ENCODE measurements at regions not wholly inside any gene's neighbourhood (a gene's known extent, or its start where the extent isn't known, plus 50 kb on each side); places are given as distances from the start of the nearest gene placed in this dataset.

DNA sequence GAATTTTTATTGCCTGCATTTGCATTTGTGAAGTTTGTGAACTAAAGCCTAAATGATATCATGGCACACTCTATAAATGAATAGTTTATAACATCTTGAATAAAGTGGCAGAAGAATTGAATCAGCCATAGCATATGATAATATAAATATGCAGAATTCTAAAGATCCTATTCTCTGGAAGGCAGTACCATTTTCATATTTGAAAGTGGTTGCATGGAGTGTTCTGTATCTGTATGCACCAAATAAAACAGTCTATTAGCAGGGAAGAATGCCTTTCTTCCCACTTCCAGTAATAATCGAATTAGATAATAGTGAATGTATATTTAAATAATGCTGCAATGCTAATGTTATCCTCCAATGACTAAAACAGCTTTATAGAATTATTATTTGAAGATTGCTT, 57.9 kb upstream of the TRIM67 start:
- H3K27me3 ChIP-seq (ENCODE audit: insufficient read depth, low read length), result peaks cover 6% of the 10 kb centered on the region
- no peak overlapping the region for H3K4me2 ChIP-seq (ENCODE audit: low read length)
- no peak overlapping the region for H2AFZ ChIP-seq (ENCODE audit: low read depth, low read length)
- no peak overlapping the region for H3K9ac ChIP-seq (ENCODE audit: low read length)
- no peaks in the 10 kb centered on the region for H3K36me3 Mint-ChIP-seq (ENCODE audit: low read depth, unreplicated experiment)
- H3K4me3 ChIP-seq (ENCODE audit: insufficient read depth, low read depth, low read length), result no peak overlapping the region
- DNase-seq (ENCODE audit: low read depth), result no peak
- H3K27ac ChIP-seq (ENCODE audit: low read depth, low read length), result no peak overlapping the region
- no peaks in the 10 kb centered on the region for H3K9me3 ChIP-seq (ENCODE audit: insufficient read depth, low read depth, low read length)
- H3K4me3 Mint-ChIP-seq (ENCODE audit: unreplicated experiment), result no peak overlapping the region
- peaks cover 10% of the 10 kb centered on the region for H3K4me1 Mint-ChIP-seq (ENCODE audit: low read depth, unreplicated experiment)
- H4K20me1 ChIP-seq (ENCODE audit: insufficient read depth, low read length), result no peaks in the 10 kb centered on the region
- H3K4me1 ChIP-seq (ENCODE audit: insufficient read depth, low read length), result peaks cover 22% of the 10 kb centered on the region
- no peaks in the 10 kb centered on the region for H3K79me2 ChIP-seq (ENCODE audit: insufficient read depth, low read length)
- peaks cover 4% of the 10 kb centered on the region for H3K9me3 Mint-ChIP-seq (ENCODE audit: unreplicated experiment)
- H3K27me3 Mint-ChIP-seq (ENCODE audit: low read depth, unreplicated experiment), result peaks cover 13% of the 10 kb centered on the region
- H3K36me3 ChIP-seq (ENCODE audit: insufficient read depth, low read length), result no peaks in the 10 kb centered on the region
- FAIRE-seq, result no peak
- H3K27ac Mint-ChIP-seq (ENCODE audit: unreplicated experiment), result no peak overlapping the region
- TF ChIP-seq, protein P1, sequence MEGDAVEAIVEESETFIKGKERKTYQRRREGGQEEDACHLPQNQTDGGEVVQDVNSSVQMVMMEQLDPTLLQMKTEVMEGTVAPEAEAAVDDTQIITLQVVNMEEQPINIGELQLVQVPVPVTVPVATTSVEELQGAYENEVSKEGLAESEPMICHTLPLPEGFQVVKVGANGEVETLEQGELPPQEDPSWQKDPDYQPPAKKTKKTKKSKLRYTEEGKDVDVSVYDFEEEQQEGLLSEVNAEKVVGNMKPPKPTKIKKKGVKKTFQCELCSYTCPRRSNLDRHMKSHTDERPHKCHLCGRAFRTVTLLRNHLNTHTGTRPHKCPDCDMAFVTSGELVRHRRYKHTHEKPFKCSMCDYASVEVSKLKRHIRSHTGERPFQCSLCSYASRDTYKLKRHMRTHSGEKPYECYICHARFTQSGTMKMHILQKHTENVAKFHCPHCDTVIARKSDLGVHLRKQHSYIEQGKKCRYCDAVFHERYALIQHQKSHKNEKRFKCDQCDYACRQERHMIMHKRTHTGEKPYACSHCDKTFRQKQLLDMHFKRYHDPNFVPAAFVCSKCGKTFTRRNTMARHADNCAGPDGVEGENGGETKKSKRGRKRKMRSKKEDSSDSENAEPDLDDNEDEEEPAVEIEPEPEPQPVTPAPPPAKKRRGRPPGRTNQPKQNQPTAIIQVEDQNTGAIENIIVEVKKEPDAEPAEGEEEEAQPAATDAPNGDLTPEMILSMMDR (IDR thresholded peaks at IDR 0.05; ENCODE audit: insufficient read depth, low read depth, low read length), result no peak
- TF ChIP-seq EZH2 (IDR thresholded peaks at IDR 0.05; ENCODE audit: insufficient read depth, low read length), result no peak

- H3K9me3 Mint-ChIP-seq (ENCODE audit: unreplicated experiment), result no peaks in the 10 kb centered on the region
- Histone ChIP-seq H4K20me1 (ENCODE audit: insufficient read depth, low read length) (no peaks in the 10 kb centered on the region), H3K4me1 (ENCODE audit: insufficient read depth, low read length) (no peaks in the 10 kb centered on the region), H3K27me3 (ENCODE audit: insufficient read depth, low read length) (peaks cover 6% of the 10 kb centered on the region), H3K27ac (ENCODE audit: low read depth, low read length) (no peak overlapping the region), H2AFZ (ENCODE audit: low read depth, low read length) (no peak overlapping the region), H3K4me2 (ENCODE audit: low read length) (no peak overlapping the region), H3K4me3 (ENCODE audit: insufficient read depth, low read depth, low read length) (no peak overlapping the region), H3K79me2 (ENCODE audit: insufficient read depth, low read length) (no peaks in the 10 kb centered on the region), H3K36me3 (ENCODE audit: insufficient read depth, low read length) (no peaks in the 10 kb centered on the region), H3K9me3 (ENCODE audit: insufficient read depth, low read depth, low read length) (no peaks in the 10 kb centered on the region), H3K9ac (ENCODE audit: low read length) (no peak overlapping the region)
- H3K36me3 Mint-ChIP-seq (ENCODE audit: low read depth, unreplicated experiment), result no peaks in the 10 kb centered on the region
- H3K27me3 Mint-ChIP-seq (ENCODE audit: low read depth, unreplicated experiment), result peaks cover 20% of the 10 kb centered on the region
- no peaks in the 10 kb centered on the region for H3K4me1 Mint-ChIP-seq (ENCODE audit: low read depth, unreplicated experiment)
- no peak overlapping the region for H3K4me3 Mint-ChIP-seq (ENCODE audit: unreplicated experiment)
- FAIRE-seq (no peak), DNase-seq (ENCODE audit: low read depth) (no peak)
- no peak overlapping the region for H3K27ac Mint-ChIP-seq (ENCODE audit: unreplicated experiment)
- TF ChIP-seq EZH2 (IDR thresholded peaks at IDR 0.05; ENCODE audit: insufficient read depth, low read length), result no peak
Measured at GRCh38 chr1:231099996-231100767, 60.1 kb upstream of the FAM89A start.

- Histone ChIP-seq H3K9me3 (ENCODE audit: insufficient read depth, low read depth, low read length) (no peaks in the 10 kb centered on the region), H2AFZ (ENCODE audit: low read depth, low read length) (no peak overlapping the region), H3K9ac (ENCODE audit: low read length) (no peak overlapping the region), H3K27ac (ENCODE audit: low read depth, low read length) (no peak overlapping the region), H3K79me2 (ENCODE audit: insufficient read depth, low read length) (no peaks in the 10 kb centered on the region), H3K4me2 (ENCODE audit: low read length) (no peak overlapping the region), H3K4me1 (ENCODE audit: insufficient read depth, low read length) (no peaks in the 10 kb centered on the region), H4K20me1 (ENCODE audit: insufficient read depth, low read length) (no peaks in the 10 kb centered on the region), H3K4me3 (ENCODE audit: insufficient read depth, low read depth, low read length) (no peak overlapping the region), H3K27me3 (ENCODE audit: insufficient read depth, low read length) (peaks cover 6% of the 10 kb centered on the region), H3K36me3 (ENCODE audit: insufficient read depth, low read length) (no peaks in the 10 kb centered on the region)
- Mint-ChIP-seq H3K4me3 (ENCODE audit: unreplicated experiment) (no peak overlapping the region), H3K9me3 (ENCODE audit: unreplicated experiment) (no peaks in the 10 kb centered on the region), H3K4me1 (ENCODE audit: low read depth, unreplicated experiment) (no peaks in the 10 kb centered on the region), H3K36me3 (ENCODE audit: low read depth, unreplicated experiment) (no peaks in the 10 kb centered on the region), H3K27ac (ENCODE audit: unreplicated experiment) (no peak overlapping the region), H3K27me3 (ENCODE audit: low read depth, unreplicated experiment) (peaks cover 25% of the 10 kb centered on the region)
- DNase-seq (ENCODE audit: low read depth) (no peak), FAIRE-seq (no peak)
- TF ChIP-seq EZH2 (IDR thresholded peaks at IDR 0.05; ENCODE audit: insufficient read depth, low read length), result no peak
- TF ChIP-seq, protein P1 (IDR thresholded peaks at IDR 0.05; ENCODE audit: insufficient read depth, low read depth, low read length), result no peak
Measured at GRCh38 chr1:231099311-231099710, 59.3 kb upstream of the FAM89A start.

Measured in astrocyte (in vitro differentiated cells and primary cell).